ENCODE measurements at regions not wholly inside any gene's neighbourhood (a gene's known extent, or its start where the extent isn't known, plus 50 kb on each side); places are given as distances from the start of the nearest gene placed in this dataset.

DNA sequence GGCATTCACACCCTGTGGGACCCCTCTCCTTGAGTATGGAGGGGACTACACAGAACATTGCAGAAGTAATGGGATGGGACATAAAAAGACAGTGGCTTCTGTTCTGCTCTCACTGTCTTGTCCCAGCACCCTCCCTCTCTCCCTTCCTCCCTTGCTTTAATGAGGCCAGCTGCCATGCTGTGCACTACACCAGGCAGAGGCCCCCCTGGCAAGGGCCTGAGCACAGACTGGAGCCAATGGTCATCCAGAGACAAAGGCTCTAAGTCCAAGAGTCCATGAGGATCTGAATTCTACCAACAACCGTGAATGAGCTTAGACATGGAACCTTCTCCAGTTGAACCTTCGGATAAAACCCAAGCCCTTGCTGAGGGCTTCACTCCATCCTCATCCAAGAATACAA lies 263.0 kb downstream of the NDUFA10 start:
- H3K4me1 ChIP-seq (ENCODE audit: control insufficient read depth in 4 of 4, insufficient read depth in 4 of 4, low read length in 3 of 4), result no peaks in the 10 kb centered on the region
- H3K27ac ChIP-seq (ENCODE audit: low read depth in 1 of 2, low read length in 2 of 2), result no peak overlapping the region
- no peaks in the 10 kb centered on the region for H3K36me3 ChIP-seq (ENCODE audit: control insufficient read depth in 4 of 4, insufficient read depth in 3 of 4, low read depth in 1 of 4, low read length in 3 of 4)
- TF ChIP-seq, protein P1, sequence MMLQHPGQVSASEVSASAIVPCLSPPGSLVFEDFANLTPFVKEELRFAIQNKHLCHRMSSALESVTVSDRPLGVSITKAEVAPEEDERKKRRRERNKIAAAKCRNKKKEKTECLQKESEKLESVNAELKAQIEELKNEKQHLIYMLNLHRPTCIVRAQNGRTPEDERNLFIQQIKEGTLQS (IDR thresholded peaks at IDR 0.05), result no peak
- no peak for TF ChIP-seq CTCF (IDR thresholded peaks at IDR 0.05; ENCODE audit: low read depth, low read length, missing input control)
- no peak for TF ChIP-seq GABPA (IDR thresholded peaks at IDR 0.05 in 1 of 2, conservative IDR thresholded peaks at IDR 0.05 in 1 of 2)
- TF ChIP-seq HNF4A (conservative IDR thresholded peaks at IDR 0.05), result no peak
- no peak for TF ChIP-seq JUND (IDR thresholded peaks at IDR 0.05)
- TF ChIP-seq FOXA1 (IDR thresholded peaks at IDR 0.05), result no peak
- TF ChIP-seq MAX (IDR thresholded peaks at IDR 0.05), result no peak
- no peak for TF ChIP-seq EGR1 (IDR thresholded peaks at IDR 0.05; ENCODE audit: low read depth in 2 of 2)
- TF ChIP-seq RXRA (IDR thresholded peaks at IDR 0.05), result no peak
- no peak for TF ChIP-seq FOXA2 (IDR thresholded peaks at IDR 0.05)
- no peak for TF ChIP-seq RAD21 (IDR thresholded peaks at IDR 0.05)
- TF ChIP-seq NR2F2 (IDR thresholded peaks at IDR 0.05), result no peak
- no peak for TF ChIP-seq YY1 (IDR thresholded peaks at IDR 0.05)
- no peak for DNase-seq (ENCODE audit: low spot score)
- no peaks in the 10 kb centered on the region for H3K27me3 ChIP-seq (ENCODE audit: control insufficient read depth in 4 of 4, insufficient read depth in 4 of 4, low read length in 3 of 4)
- no peak overlapping the region for H3K9ac ChIP-seq (ENCODE audit: low read depth in 1 of 2, low read length in 2 of 2)
- peaks cover 2 to 11% (median 8%) of the 10 kb centered on the region in 4 donors for H3K9me3 ChIP-seq (ENCODE audit: control insufficient read depth in 4 of 4, low read length in 3 of 4)
- 89% methylated on average over 2 of the region's 2 CpGs for WGBS
- H3K4me3 ChIP-seq (ENCODE audit: low read depth in 1 of 3, low read length in 3 of 3), result no peak overlapping the region

GRCh38 chr2:239760596-239760995 lies 264.5 kb downstream of the NDUFA10 start:
- H3K4me1 ChIP-seq (ENCODE audit: control insufficient read depth in 4 of 4, insufficient read depth in 4 of 4, low read length in 3 of 4), result no peaks in the 10 kb centered on the region
- H3K9ac ChIP-seq (ENCODE audit: low read depth in 1 of 2, low read length in 2 of 2), result no peak overlapping the region
- H3K27me3 ChIP-seq (ENCODE audit: control insufficient read depth in 4 of 4, insufficient read depth in 4 of 4, low read length in 3 of 4), result no peaks in the 10 kb centered on the region
- H3K36me3 ChIP-seq (ENCODE audit: control insufficient read depth in 4 of 4, insufficient read depth in 3 of 4, low read depth in 1 of 4, low read length in 3 of 4), result no peaks in the 10 kb centered on the region
- TF ChIP-seq ZBTB33 (IDR thresholded peaks at IDR 0.05) (no peak), SP1 (IDR thresholded peaks at IDR 0.05) (no peak), FOXA1 (IDR thresholded peaks at IDR 0.05) (no peak), GABPA (IDR thresholded peaks at IDR 0.05 in 1 of 2, conservative IDR thresholded peaks at IDR 0.05 in 1 of 2) (no peak), YY1 (IDR thresholded peaks at IDR 0.05) (no peak), MAX (IDR thresholded peaks at IDR 0.05) (no peak), NR2F2 (IDR thresholded peaks at IDR 0.05) (no peak), TAF1 (conservative IDR thresholded peaks at IDR 0.05) (no peak), HNF4A (conservative IDR thresholded peaks at IDR 0.05) (no peak), CTCF (IDR thresholded peaks at IDR 0.05; ENCODE audit: low read depth, low read length, missing input control) (no peak), RXRA (IDR thresholded peaks at IDR 0.05) (no peak), FOXA2 (IDR thresholded peaks at IDR 0.05) (no peak), RAD21 (IDR thresholded peaks at IDR 0.05) (no peak)
- WGBS, result 83% methylated on average over 6 of the region's 6 CpGs
- no peak for DNase-seq (ENCODE audit: low spot score)
- H3K27ac ChIP-seq (ENCODE audit: low read depth in 1 of 2, low read length in 2 of 2), result no peak overlapping the region
- peaks cover 2 to 11% (median 8%) of the 10 kb centered on the region in 4 donors for H3K9me3 ChIP-seq (ENCODE audit: control insufficient read depth in 4 of 4, low read length in 3 of 4)
- no peak overlapping the region for H3K4me3 ChIP-seq (ENCODE audit: low read depth in 1 of 3, low read length in 3 of 3)

Data from liver (tissue), 8 donors.